SK-N-SH (cell line): ENCODE measurements at regions not wholly inside any gene's neighbourhood (a gene's known extent, or its start where the extent isn't known, plus 50 kb on each side); places are given as distances from the start of the nearest gene placed in this dataset.
"Not testable (repeated sequence)": the region's sequence is repeated elsewhere in the genome, so short reads cannot be mapped to it uniquely, and the experiment has no call there.

ENCODE experiments used
- CTCF ChIA-PET: fragments of 300-600, 350-600 bp; formaldehyde crosslinking; extraction: SDS; loops from one replicate; lab custom pipeline; 2021; lab: Yijun Ruan, JAX
- POLR2A ChIA-PET: fragments of 350-600 bp; sonication (Branson Sonifier 250); formaldehyde crosslinking; extraction: SDS; loops from one replicate; lab custom pipeline; 2020; ENCODE audit warnings: antibody characterized with exemption, inconsistent platforms; lab: Yijun Ruan, JAX
- DNase-seq: peaks from one replicate; pipeline ENCODE4 v3.0.0; 2012
- H2AFZ ChIP-seq: fragments of 200-600 bp; sonication (generic); 2 replicates; pipeline ENCODE4 v1.8.1; 2016; ENCODE audit warnings: antibody characterized with exemption, mild to moderate bottlenecking, low read depth
- H3F3A ChIP-seq: fragments of 200-600 bp; sonication (generic); replicated peaks from 2 replicates; pipeline ENCODE3; 2016; ENCODE audit warnings: antibody characterized with exemption, mild to moderate bottlenecking; ENCODE audit not compliant: insufficient read depth
- H3K27ac ChIP-seq, 2 experiments: fragments of 200-500 bp in 1 of 2; fragments of 200-600 bp in 1 of 2; sonication (Bioruptor generic) in 1 of 2; sonication (generic), shearing (Covaris generic) in 1 of 2; 2 replicates each; pipeline versions ENCODE4 v1.5.1 to v1.6.1; 2014 to 2016; ENCODE audit warnings: low read depth in 2 of 2, inconsistent platforms in 1 of 2, low read length in 1 of 2, mild to moderate bottlenecking in 1 of 2, mixed read lengths in 1 of 2
- H3K27me3 ChIP-seq: fragments of 200-600 bp; sonication (generic), shearing (Covaris generic); 2 replicates; pipeline ENCODE4 v1.6.1; 2016; ENCODE audit warnings: mixed run types; ENCODE audit not compliant: insufficient read depth
- H3K36me3 ChIP-seq, 2 experiments: fragments of 200-500 bp in 1 of 2; fragments of 200-600 bp in 1 of 2; sonication (Bioruptor generic) in 1 of 2; sonication (generic) in 1 of 2; replicated peaks in 1 of 2; 2 replicates each; pipeline versions ENCODE3 to v1.5.1; 2014 to 2016; ENCODE audit warnings: low read length in 1 of 2, mild to moderate bottlenecking in 1 of 2; ENCODE audit not compliant: insufficient read depth in 2 of 2, control insufficient read depth in 1 of 2
- H3K4me1 ChIP-seq, 2 experiments: fragments of 200-500 bp in 1 of 2; fragments of 200-600 bp in 1 of 2; sonication (Bioruptor generic) in 1 of 2; sonication (generic), shearing (Covaris generic) in 1 of 2; 2 replicates each; pipeline versions ENCODE4 v1.5.1 to v1.6.1; 2014 to 2016; ENCODE audit warnings: low read depth in 1 of 2, low read length in 1 of 2, mixed run types in 1 of 2; ENCODE audit not compliant: insufficient read depth in 2 of 2, control insufficient read depth in 1 of 2
- H3K4me2 ChIP-seq: fragments of 200-600 bp; sonication (generic), shearing (Covaris generic); 2 replicates; pipeline ENCODE4 v1.6.1; 2017; ENCODE audit warnings: mixed run types
- H3K4me3 ChIP-seq, 2 experiments: fragments of 200-500 bp in 1 of 2; fragments of 200-600 bp in 1 of 2; sonication (Bioruptor generic) in 1 of 2; sonication (generic), shearing (Covaris generic) in 1 of 2; 2 replicates each; pipeline versions ENCODE4 v1.5.1 to v1.8.1; 2014 to 2016; ENCODE audit warnings: low read depth in 2 of 2, inconsistent platforms in 1 of 2, low read length in 1 of 2, mild to moderate bottlenecking in 1 of 2, mixed read lengths in 1 of 2, moderate library complexity in 1 of 2
- H3K79me2 ChIP-seq: fragments of 200-600 bp; sonication (generic); 2 replicates; pipeline ENCODE4 v1.8.1; 2017; ENCODE audit warnings: mild to moderate bottlenecking; ENCODE audit not compliant: insufficient read depth
- H3K9ac ChIP-seq: fragments of 200-600 bp; sonication (generic); 2 replicates; pipeline ENCODE4 v1.6.1; 2017; ENCODE audit warnings: mixed run types
- H3K9me2 ChIP-seq: fragments of 200-600 bp; sonication (generic); 2 replicates; pipeline ENCODE4 v1.6.1; 2017; ENCODE audit warnings: mixed run types
- H3K9me3 ChIP-seq: fragments of 200-600 bp; sonication (generic); 2 replicates; pipeline ENCODE4 v1.6.1; 2017; ENCODE audit warnings: mixed run types, mild to moderate bottlenecking, moderate library complexity
- H4K20me1 ChIP-seq: fragments of 200-600 bp; sonication (generic); 2 replicates; pipeline ENCODE4 v1.6.1; 2017; ENCODE audit warnings: mild to moderate bottlenecking, mixed run types; ENCODE audit not compliant: insufficient read depth
- CHD2 ChIP-seq: fragments of 150-350 bp; IDR thresholded peaks from 2 replicates; pipeline ENCODE4 v1.6.1; 2018; ENCODE audit warnings: low read length; ENCODE audit not compliant: partially characterized antibody
- EP300 ChIP-seq, 2 experiments: IDR thresholded peaks; 2 replicates each; pipeline versions ENCODE4 v1.4.0 to v1.6.1; 2012; ENCODE audit warnings: borderline replicate concordance in 1 of 2, low read depth in 1 of 2, low read length in 1 of 2
- FOXM1 ChIP-seq: IDR thresholded peaks from 2 replicates; pipeline ENCODE4 v1.4.0; 2012; ENCODE audit warnings: low read depth, mild to moderate bottlenecking
- JUND ChIP-seq: IDR thresholded peaks from 2 replicates; pipeline ENCODE4 v1.4.0; 2012
- NFIC ChIP-seq: IDR thresholded peaks from 2 replicates; pipeline ENCODE4 v1.4.0; 2012; ENCODE audit warnings: borderline replicate concordance
- NRF1 ChIP-seq: IDR thresholded peaks from 2 replicates; pipeline ENCODE4 v1.6.1; 2012; ENCODE audit warnings: low read depth, mild to moderate bottlenecking, low read length
- RXRA ChIP-seq: IDR thresholded peaks from 2 replicates; pipeline ENCODE4 v1.4.0; 2012; ENCODE audit warnings: low read depth, mild to moderate bottlenecking, borderline replicate concordance
- SIN3A ChIP-seq: IDR thresholded peaks from 2 replicates; pipeline ENCODE4 v1.6.1; 2012; ENCODE audit warnings: low read depth, mild to moderate bottlenecking, low read length, moderate library complexity, borderline replicate concordance
- TAF1 ChIP-seq: IDR thresholded peaks from 2 replicates; pipeline ENCODE4 v1.6.1; 2012; ENCODE audit warnings: low read depth, mild to moderate bottlenecking, low read length, moderate library complexity, borderline replicate concordance
- YY1 ChIP-seq: IDR thresholded peaks from 2 replicates; pipeline ENCODE4 v1.4.0; 2012; ENCODE audit warnings: low read depth, mild to moderate bottlenecking
- WGBS: methylation state at CpG from one replicate; pipeline ENCODE4 v1.1.6; 2017; ENCODE audit warnings: low lambda C conversion rate; 5-methylcytosine and 5-hydroxymethylcytosine counted together
- TF ChIP-seq, protein P1 (sequence below): IDR thresholded peaks from 2 replicates; pipeline ENCODE4 v1.4.0; 2012; ENCODE audit warnings: low read depth, borderline replicate concordance
- TF ChIP-seq, protein P2 (sequence below): fragments of 150-350 bp; IDR thresholded peaks from 2 replicates; pipeline ENCODE4 v1.6.1; 2017; ENCODE audit warnings: antibody characterized with exemption, low read length, low read depth, borderline replicate concordance

DNA sequence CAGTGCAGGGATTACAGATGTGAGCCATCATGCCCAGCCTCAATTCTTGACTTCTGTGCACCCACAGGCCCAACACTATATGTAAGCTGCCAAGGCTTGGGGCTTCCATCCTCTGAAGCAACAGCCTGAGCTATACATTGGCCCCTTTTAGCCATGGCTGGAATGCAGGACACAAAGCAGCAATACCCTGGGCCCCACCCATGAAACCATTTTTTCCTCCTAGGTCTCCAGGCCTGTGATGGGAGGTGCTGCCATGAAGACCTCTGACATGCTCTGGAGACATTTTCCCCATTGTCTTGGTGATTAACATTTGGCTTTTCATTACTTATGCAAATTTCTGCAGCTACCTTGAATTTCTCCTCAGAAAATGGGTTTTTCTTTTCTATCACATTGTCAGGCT lies 109.1 kb upstream of the CHRDL1 start:
- DNase-seq, H3F3A ChIP-seq, H3K79me2 ChIP-seq, H3K9me3 ChIP-seq, H3K36me3 ChIP-seq, H4K20me1 ChIP-seq, H3K4me1 ChIP-seq, POLR2A ChIA-PET, H3K9ac ChIP-seq, H2AFZ ChIP-seq, H3K27ac ChIP-seq, CTCF ChIA-PET, H3K4me3 ChIP-seq, H3K4me2 ChIP-seq, H3K9me2 ChIP-seq, H3K27me3 ChIP-seq: not testable (repeated sequence)

DNA sequence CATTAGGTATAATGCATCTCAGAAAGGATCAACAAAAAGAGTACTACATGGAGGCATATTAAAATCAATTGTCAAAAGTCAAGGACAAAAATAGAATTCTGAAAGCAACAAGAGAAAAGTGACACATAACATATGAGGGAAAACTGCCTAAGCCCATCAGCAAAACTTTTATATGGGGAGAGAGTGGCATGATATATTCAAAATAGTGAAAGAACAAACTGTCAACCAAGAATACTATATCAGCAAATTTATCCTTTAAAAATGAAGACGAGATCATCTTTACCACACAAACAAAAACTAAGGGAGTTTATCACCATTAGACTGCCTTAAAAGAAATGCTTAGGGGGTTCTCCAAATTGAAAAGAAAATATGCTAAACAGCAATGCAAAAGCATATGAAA lies 86.4 kb upstream of the CHRDL1 start:
- no peak overlapping the region for H3K4me2 ChIP-seq
- no peaks in the 10 kb centered on the region for H3K79me2 ChIP-seq
- CTCF ChIA-PET = no interaction called here
- no peak overlapping the region for H3K9ac ChIP-seq
- no peaks in the 10 kb centered on the region for H3K36me3 ChIP-seq
- WGBS = 3% methylated on average over 1 of the region's 1 CpG
- H3K27ac ChIP-seq = no peak overlapping the region
- H3K27me3 ChIP-seq = no peaks in the 10 kb centered on the region
- H3K9me2 ChIP-seq = no peaks in the 10 kb centered on the region
- POLR2A ChIA-PET = no interaction called here
- no peak overlapping the region for H3K4me3 ChIP-seq
- H3F3A ChIP-seq = no peaks in the 10 kb centered on the region
- no peak for DNase-seq
- TF ChIP-seq RXRA (no peak), YY1 (no peak), TAF1 (no peak), FOXM1 (no peak), CHD2 (no peak), JUND (no peak), NRF1 (no peak), NFIC (no peak)
- TF ChIP-seq, protein P1, sequence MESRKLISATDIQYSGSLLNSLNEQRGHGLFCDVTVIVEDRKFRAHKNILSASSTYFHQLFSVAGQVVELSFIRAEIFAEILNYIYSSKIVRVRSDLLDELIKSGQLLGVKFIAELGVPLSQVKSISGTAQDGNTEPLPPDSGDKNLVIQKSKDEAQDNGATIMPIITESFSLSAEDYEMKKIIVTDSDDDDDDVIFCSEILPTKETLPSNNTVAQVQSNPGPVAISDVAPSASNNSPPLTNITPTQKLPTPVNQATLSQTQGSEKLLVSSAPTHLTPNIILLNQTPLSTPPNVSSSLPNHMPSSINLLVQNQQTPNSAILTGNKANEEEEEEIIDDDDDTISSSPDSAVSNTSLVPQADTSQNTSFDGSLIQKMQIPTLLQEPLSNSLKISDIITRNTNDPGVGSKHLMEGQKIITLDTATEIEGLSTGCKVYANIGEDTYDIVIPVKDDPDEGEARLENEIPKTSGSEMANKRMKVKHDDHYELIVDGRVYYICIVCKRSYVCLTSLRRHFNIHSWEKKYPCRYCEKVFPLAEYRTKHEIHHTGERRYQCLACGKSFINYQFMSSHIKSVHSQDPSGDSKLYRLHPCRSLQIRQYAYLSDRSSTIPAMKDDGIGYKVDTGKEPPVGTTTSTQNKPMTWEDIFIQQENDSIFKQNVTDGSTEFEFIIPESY = no peak
- no peaks in the 10 kb centered on the region for H4K20me1 ChIP-seq
- no peaks in the 10 kb centered on the region for H3K4me1 ChIP-seq
- no peak overlapping the region for H2AFZ ChIP-seq
- H3K9me3 ChIP-seq = peaks cover 12% of the 10 kb centered on the region

DNA sequence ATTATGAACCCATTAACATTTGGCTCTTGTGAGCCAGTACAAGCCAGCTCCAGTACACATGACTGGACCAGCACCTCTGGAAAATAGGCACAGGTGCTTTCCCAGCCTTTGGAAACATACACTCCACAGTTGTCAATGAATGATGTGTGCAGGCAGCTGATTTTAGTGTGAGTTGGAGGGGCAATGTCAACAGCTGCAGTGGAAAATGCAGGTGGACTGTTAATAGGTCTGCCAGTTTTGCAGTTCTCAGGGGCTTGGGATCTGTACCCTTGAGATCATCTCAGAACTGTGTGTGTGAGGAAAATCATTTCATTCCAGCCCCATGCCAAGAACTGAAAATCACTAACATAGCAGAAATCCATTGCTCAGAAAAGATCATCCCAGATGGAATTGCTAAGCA lies 81.7 kb upstream of the CHRDL1 start:
- Histone ChIP-seq H2AFZ (no peak overlapping the region), H3K9me2 (no peaks in the 10 kb centered on the region), H3K9me3 (peaks cover 12% of the 10 kb centered on the region), H3F3A (no peaks in the 10 kb centered on the region), H4K20me1 (no peaks in the 10 kb centered on the region), H3K4me1 (no peaks in the 10 kb centered on the region), H3K79me2 (no peaks in the 10 kb centered on the region), H3K9ac (no peak overlapping the region), H3K36me3 (no peaks in the 10 kb centered on the region), H3K4me3 (no peak overlapping the region), H3K27ac (no peak overlapping the region), H3K4me2 (no peak overlapping the region), H3K27me3 (no peaks in the 10 kb centered on the region)
- DNase-seq = no peak
- TF ChIP-seq TAF1 (no peak), SIN3A (no peak), EP300 (IDR thresholded peaks at IDR 0.05; ENCODE audit: borderline replicate concordance in 1 of 2, low read depth in 1 of 2, low read length in 1 of 2) (no peak), NFIC (no peak)
- TF ChIP-seq, protein P2, sequence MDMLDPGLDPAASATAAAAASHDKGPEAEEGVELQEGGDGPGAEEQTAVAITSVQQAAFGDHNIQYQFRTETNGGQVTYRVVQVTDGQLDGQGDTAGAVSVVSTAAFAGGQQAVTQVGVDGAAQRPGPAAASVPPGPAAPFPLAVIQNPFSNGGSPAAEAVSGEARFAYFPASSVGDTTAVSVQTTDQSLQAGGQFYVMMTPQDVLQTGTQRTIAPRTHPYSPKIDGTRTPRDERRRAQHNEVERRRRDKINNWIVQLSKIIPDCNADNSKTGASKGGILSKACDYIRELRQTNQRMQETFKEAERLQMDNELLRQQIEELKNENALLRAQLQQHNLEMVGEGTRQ = no peak
- POLR2A ChIA-PET = no interaction called here
- CTCF ChIA-PET = interaction anchor here (0.6 kb wide), 1 partner anchor 1267 kb away, joined by 3 read pairs; no protein-coding TSS in a partner anchor
